ENCODE measurements at regions not wholly inside any gene's neighbourhood (a gene's known extent, or its start where the extent isn't known, plus 50 kb on each side); places are given as distances from the start of the nearest gene placed in this dataset.

- no peak for TF ChIP-seq CTCF (IDR thresholded peaks at IDR 0.05; ENCODE audit: low read length)
- no peak for TF ChIP-seq EZH2 (optimal IDR thresholded peaks at IDR 0.05; ENCODE audit: low read depth, low read length)
- no peak for TF ChIP-seq EZH2phosphoT487 (IDR thresholded peaks at IDR 0.05; ENCODE audit: low read length)
Observed at GRCh38 chr3:159401069-159401468, 587.6 kb upstream of the IL12A start.

Measured in MM.1S (cell line).